PC-9 (cell line): ENCODE measurements at regions not wholly inside any gene's neighbourhood (a gene's known extent, or its start where the extent isn't known, plus 50 kb on each side); places are given as distances from the start of the nearest gene placed in this dataset.

ENCODE experiments used
- BruUV-seq: library from RNA; stranded (reverse); fragments of 400-500 nt; replicated peaks from 2 replicates; lab custom pipeline; 2021; lab: Mats Ljungman, UMichigan
- CTCF ChIA-PET: fragments of 300-600 bp; sonication (Branson Sonifier 250); formaldehyde crosslinking; loops from one replicate; lab custom pipeline; 2022; ENCODE audit warnings: antibody characterized with exemption; lab: Charles Lee
- POLR2A ChIA-PET: fragments of 300-600 bp; sonication (Branson Sonifier 250); formaldehyde crosslinking; loops from one replicate; lab custom pipeline; 2022; ENCODE audit warnings: antibody characterized with exemption; ENCODE audit not compliant: unreplicated experiment; lab: Charles Lee
- DNase-seq, 2 experiments: peaks; one replicate each; pipeline versions ENCODE4 v3.0.0 to v3.0.0-alpha.2; 2015 to 2022; ENCODE audit warnings: mixed read lengths in 1 of 2
- H2AFZ ChIP-seq: fragments of 200-600 bp; sonication (generic); 2 replicates; pipeline ENCODE4 v1.8.1; 2017; ENCODE audit warnings: antibody characterized with exemption
- H3F3A ChIP-seq: fragments of 200-600 bp; sonication (generic); 2 replicates; pipeline ENCODE4 v1.8.1; 2017; ENCODE audit warnings: antibody characterized with exemption, mild to moderate bottlenecking, low read depth; ENCODE audit not compliant: insufficient read depth
- H3K27ac ChIP-seq: fragments of 200-600 bp; sonication (generic); 2 replicates; pipeline ENCODE4 v1.6.1; 2016; ENCODE audit warnings: mixed run types
- H3K27me3 ChIP-seq: fragments of 200-600 bp; sonication (generic); 2 replicates; pipeline ENCODE4 v1.6.1; 2016; ENCODE audit warnings: low read depth, mixed run types; ENCODE audit not compliant: insufficient read depth
- H3K36me3 ChIP-seq: fragments of 200-600 bp; sonication (generic); 2 replicates; pipeline ENCODE4 v1.6.1; 2016; ENCODE audit warnings: low read depth, mixed run types
- H3K4me1 ChIP-seq: fragments of 200-600 bp; sonication (generic); replicated peaks from 2 replicates; pipeline ENCODE4 v1.6.1; 2016; ENCODE audit warnings: mixed run types; ENCODE audit not compliant: insufficient read depth
- H3K4me2 ChIP-seq: fragments of 200-600 bp; sonication (generic); 2 replicates; pipeline ENCODE4 v1.6.1; 2017; ENCODE audit warnings: mixed run types
- H3K4me3 ChIP-seq: fragments of 200-600 bp; sonication (generic); 2 replicates; pipeline ENCODE4 v1.6.1; 2016; ENCODE audit warnings: mixed run types
- H3K79me2 ChIP-seq: fragments of 200-600 bp; sonication (generic); 2 replicates; pipeline ENCODE4 v1.6.1; 2017; ENCODE audit warnings: low read depth, mixed run types
- H3K9me2 ChIP-seq: fragments of 200-600 bp; sonication (generic); 2 replicates; pipeline ENCODE4 v1.8.1; 2017; ENCODE audit warnings: mild to moderate bottlenecking; ENCODE audit not compliant: insufficient read depth
- H3K9me3 ChIP-seq: fragments of 200-600 bp; sonication (generic); 2 replicates; pipeline ENCODE4 v1.8.1; 2016; ENCODE audit warnings: low read depth; ENCODE audit not compliant: insufficient read depth
- H4K20me1 ChIP-seq: fragments of 200-600 bp; sonication (generic); 2 replicates; pipeline ENCODE4 v1.8.1; 2017; ENCODE audit not compliant: insufficient read depth
- EZH2 ChIP-seq: fragments of 200-600 bp; sonication (generic); IDR thresholded peaks from 2 replicates; pipeline ENCODE4 v1.8.0; 2017; ENCODE audit warnings: antibody characterized with exemption, low read depth
- intact Hi-C: fragments of 100-400 bp; cut with micrococcal nuclease; formaldehyde crosslinking; loops from one replicate; pipeline ENCODE4 v1.10.0; 2022; ENCODE audit not compliant: unreplicated experiment
- TF ChIP-seq, protein P1 (sequence below): fragments of 200-600 bp; sonication (generic); conservative IDR thresholded peaks from 2 replicates; pipeline ENCODE4 v1.6.1; 2017; ENCODE audit warnings: mixed run types, antibody characterized with exemption, mild to moderate bottlenecking, moderate library complexity

DNA sequence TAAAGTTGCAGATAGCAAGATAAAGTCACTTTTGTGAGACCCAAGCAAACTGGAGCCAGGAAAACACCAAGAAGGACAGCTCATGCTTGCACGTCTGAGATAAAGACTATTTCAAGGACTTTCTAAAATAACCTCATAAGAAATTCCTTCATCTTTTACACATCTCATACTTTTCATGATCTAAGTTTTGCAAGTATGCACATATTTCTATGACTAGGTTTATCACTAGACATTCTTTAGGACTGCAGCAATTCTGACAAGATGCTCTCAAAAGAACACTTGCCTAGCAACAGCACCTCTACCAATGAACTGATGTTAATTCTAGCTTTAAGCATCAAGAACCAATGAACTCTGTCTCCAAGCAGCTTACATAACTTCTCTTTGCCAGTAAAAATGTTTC, 457.6 kb downstream of the SEMA3D start:
- TF ChIP-seq EZH2 = no peak
- TF ChIP-seq, protein P1, sequence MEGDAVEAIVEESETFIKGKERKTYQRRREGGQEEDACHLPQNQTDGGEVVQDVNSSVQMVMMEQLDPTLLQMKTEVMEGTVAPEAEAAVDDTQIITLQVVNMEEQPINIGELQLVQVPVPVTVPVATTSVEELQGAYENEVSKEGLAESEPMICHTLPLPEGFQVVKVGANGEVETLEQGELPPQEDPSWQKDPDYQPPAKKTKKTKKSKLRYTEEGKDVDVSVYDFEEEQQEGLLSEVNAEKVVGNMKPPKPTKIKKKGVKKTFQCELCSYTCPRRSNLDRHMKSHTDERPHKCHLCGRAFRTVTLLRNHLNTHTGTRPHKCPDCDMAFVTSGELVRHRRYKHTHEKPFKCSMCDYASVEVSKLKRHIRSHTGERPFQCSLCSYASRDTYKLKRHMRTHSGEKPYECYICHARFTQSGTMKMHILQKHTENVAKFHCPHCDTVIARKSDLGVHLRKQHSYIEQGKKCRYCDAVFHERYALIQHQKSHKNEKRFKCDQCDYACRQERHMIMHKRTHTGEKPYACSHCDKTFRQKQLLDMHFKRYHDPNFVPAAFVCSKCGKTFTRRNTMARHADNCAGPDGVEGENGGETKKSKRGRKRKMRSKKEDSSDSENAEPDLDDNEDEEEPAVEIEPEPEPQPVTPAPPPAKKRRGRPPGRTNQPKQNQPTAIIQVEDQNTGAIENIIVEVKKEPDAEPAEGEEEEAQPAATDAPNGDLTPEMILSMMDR = no peak
- intact Hi-C loops = no loop called here
- no peaks in the 10 kb centered on the region for H3K9me2 ChIP-seq
- no peaks in the 10 kb centered on the region for H3K9me3 ChIP-seq
- CTCF ChIA-PET = no interaction called here
- no TSS peak for BruUV-seq
- H2AFZ ChIP-seq = no peak overlapping the region
- no peak overlapping the region for H3K4me3 ChIP-seq
- no peaks in the 10 kb centered on the region for H3K79me2 ChIP-seq
- POLR2A ChIA-PET = no interaction called here
- no peak overlapping the region for H3K4me2 ChIP-seq
- no peaks in the 10 kb centered on the region for H4K20me1 ChIP-seq
- no peak overlapping the region for H3K27ac ChIP-seq
- H3K4me1 ChIP-seq = no peaks in the 10 kb centered on the region
- no peak for DNase-seq
- no peaks in the 10 kb centered on the region for H3F3A ChIP-seq
- no peaks in the 10 kb centered on the region for H3K36me3 ChIP-seq
- H3K27me3 ChIP-seq = no peaks in the 10 kb centered on the region

DNA sequence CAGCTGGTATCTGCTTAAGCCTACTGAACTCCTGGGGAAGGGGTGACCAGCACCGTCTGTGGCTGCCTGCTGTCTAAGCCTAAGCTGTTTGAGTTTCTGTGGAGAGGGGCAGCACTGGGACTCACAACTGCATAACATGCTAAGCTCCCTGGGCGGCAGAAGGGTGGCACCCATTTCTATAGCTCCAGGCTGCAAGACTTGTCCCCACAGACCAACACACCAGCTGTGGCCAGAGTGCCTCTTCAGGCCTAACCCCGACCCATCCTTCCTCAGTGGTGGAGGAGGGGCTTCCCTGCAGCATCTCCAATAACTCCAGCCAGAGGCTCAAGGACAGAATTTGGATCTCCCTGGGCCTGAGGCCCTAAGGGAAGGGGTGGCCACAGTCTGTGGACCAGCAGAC, 464.1 kb downstream of the SEMA3D start:
- Histone ChIP-seq H3K4me1 (no peaks in the 10 kb centered on the region), H3K27ac (no peak overlapping the region), H3K27me3 (no peaks in the 10 kb centered on the region), H4K20me1 (no peaks in the 10 kb centered on the region), H3K9me3 (no peaks in the 10 kb centered on the region), H3K9me2 (no peaks in the 10 kb centered on the region), H2AFZ (no peak overlapping the region), H3K36me3 (no peaks in the 10 kb centered on the region), H3K79me2 (no peaks in the 10 kb centered on the region), H3K4me3 (no peak overlapping the region), H3F3A (no peaks in the 10 kb centered on the region), H3K4me2 (no peak overlapping the region)
- intact Hi-C loops = no loop called here
- TF ChIP-seq, protein P1 = no peak
- no peak for TF ChIP-seq EZH2
- ChIA-PET POLR2A (no interaction called here), CTCF (no interaction called here)
- DNase-seq = no peak
- BruUV-seq = no TSS peak

DNA sequence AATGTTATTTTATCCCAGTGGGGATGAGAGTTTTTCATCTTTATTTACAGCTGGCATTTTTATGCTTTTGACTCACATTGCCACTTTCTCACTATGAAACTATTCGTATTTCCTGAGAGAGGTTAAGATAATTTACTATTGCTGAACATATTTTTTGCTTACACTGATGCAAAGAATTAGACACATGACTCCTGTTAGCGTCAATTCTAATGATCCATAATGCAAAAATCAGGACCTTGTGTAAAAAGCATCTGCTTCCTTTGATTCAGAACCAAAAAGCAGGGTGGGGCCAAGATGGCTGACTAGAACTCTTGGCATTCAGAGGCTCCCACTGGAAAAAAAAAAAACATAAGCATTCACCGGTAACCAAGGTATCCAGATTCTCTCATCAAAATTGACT, 464.8 kb downstream of the SEMA3D start:
- Histone ChIP-seq H3K4me2 (no peak overlapping the region), H2AFZ (no peak overlapping the region), H3K9me3 (no peaks in the 10 kb centered on the region), H3K27me3 (no peaks in the 10 kb centered on the region), H3K36me3 (no peaks in the 10 kb centered on the region), H4K20me1 (no peaks in the 10 kb centered on the region), H3K27ac (no peak overlapping the region), H3K9me2 (no peaks in the 10 kb centered on the region), H3K4me3 (no peak overlapping the region), H3K4me1 (no peaks in the 10 kb centered on the region), H3K79me2 (no peaks in the 10 kb centered on the region), H3F3A (no peaks in the 10 kb centered on the region)
- DNase-seq = no peak
- TF ChIP-seq, protein P1 = no peak
- no peak for TF ChIP-seq EZH2
- ChIA-PET POLR2A (no interaction called here), CTCF (no interaction called here)
- no TSS peak for BruUV-seq
- intact Hi-C loops = no loop called here
